NCI-H2171 (cell line): ENCODE measurements at regions not wholly inside any gene's neighbourhood (a gene's known extent, or its start where the extent isn't known, plus 50 kb on each side); places are given as distances from the start of the nearest gene placed in this dataset.
A peak's percentile ranks its signal among the peaks of the same experiment; 100 is the strongest.

Source experiments
- DNase-seq: peaks from one replicate; lab custom pipeline; 2025; lab: John Stamatoyannopoulos, UW

GRCh38 chr3:933326-933725 is 159.5 kb upstream of the CNTN6 start:
- DNase-seq, result peak; percentile 63

DNA sequence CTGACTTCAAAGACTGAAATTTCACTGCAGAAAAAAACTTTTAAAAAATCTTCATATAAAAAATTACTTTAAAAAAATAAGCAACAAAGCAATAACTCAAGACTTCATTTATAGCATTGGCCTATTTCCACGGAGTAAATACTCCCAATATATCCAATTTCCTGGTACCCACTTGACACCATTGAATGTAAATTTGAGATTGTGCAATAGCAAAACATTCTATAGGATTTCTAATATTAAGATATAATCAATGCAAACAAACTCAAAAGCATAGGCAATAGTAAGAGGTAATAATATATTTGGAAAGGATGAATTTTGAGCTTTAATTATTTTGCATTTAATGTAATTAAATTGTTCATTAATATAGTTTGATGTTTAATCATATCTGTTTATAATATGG is 148.0 kb upstream of the CNTN6 start:
- DNase-seq, result no peak

DNA sequence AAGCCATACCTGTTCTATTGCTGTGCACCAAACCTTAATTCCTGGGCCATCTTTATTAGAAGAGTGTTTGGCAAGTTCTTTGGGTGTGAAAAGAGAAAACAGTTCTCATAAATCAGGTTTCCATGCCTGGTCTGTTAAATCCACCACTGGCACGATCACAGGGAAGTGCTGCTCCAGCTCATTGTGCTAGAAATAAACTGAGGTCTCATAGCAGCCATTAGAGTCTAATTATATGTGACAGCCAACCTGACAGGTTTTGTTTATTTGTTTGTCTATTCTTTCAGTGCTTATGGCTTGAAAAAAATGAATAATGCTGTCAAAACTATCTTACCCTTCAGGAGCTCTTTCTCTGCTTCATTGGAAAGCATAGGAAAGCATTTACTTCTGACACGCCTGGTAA is 147.1 kb upstream of the CNTN6 start:
- no peak for DNase-seq

GRCh38 chr3:952906-953305 is 139.9 kb upstream of the CNTN6 start:
- DNase-seq, result no peak

DNA sequence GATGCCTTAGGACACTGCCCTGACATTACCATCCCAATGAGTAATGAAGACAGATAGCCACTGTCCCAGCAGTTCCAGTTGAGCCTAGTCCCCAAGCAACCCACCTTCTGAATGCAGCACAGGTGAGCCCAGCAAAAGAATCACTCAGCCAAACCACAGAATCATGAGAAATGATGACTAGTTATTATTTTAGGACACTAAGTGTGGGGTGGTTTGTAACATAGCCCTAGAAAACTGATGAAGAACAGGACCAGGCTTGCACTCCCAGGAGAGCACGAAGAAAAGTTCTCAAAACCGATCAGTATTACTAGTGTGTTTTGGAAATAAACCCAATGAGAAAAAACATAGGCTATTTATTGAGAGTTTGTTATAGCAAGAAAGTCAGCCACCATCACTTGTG is 129.6 kb upstream of the CNTN6 start:
- DNase-seq, result no peak

- DNase-seq, result no peak
Observed at GRCh38 chr3:963755-964154, 129.1 kb upstream of the CNTN6 start.

DNA sequence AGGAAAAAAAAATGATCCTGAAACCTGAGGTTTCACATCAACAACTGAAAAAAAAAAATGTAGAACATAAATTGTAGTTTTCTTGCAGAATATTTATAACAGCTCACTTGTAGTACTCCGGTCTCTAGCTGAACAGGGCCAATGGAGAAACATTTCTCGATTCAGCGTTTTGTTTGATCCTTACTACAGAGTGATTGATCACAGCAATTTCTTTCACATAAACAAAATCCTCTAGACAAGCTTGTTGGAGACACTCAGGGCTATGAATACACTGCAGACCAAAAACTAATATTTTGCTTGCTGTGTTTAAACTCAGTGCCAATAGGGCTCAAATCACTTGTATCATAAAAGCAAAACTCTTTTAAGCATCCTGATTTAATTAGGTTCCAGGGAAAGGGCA is 127.0 kb upstream of the CNTN6 start:
- DNase-seq, result peak; percentile 9

- peak; percentile 11 for DNase-seq
Observed at GRCh38 chr3:966341-966740, 126.5 kb upstream of the CNTN6 start.

- no peak for DNase-seq
Observed at GRCh38 chr3:973340-973739, 119.5 kb upstream of the CNTN6 start.

- no peak for DNase-seq
Observed at GRCh38 chr3:976006-976405, 116.8 kb upstream of the CNTN6 start.

DNA sequence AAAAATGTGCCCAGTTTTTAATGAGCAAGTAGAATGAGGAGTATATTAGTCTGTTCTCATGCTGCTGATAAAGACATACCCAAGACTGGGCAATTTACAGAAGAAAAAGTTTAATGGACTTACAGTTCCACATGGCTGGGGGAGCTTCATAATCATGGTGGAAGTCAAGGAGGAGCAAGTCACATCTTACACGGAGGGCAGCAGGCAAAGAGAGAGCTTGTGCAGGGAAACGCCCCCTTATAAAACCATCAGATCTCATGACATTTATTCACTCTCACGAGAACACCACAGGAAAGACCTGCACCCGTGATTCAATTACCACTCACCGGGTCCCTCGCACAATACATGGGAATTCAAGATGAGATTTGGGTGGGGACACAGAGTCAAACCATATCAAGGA is 111.7 kb upstream of the CNTN6 start:
- DNase-seq, result no peak

DNA sequence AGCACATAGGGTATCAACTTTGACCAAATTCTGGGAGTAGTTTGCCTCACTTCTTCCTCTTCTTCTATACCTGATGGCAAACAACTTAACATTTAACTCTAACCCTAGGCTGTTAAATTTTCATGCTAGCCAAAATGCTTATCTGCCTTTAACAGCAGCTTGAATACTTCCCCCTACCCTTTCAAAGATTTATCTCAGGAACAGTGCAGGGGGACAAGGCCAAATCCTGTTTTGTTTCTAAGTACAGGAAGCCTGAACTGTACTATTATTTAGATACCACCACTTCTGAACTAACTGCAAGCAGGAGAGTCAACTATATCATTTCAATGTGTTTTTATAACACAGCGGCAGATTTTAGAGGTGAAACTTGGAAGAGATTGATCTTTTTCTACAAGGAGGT is 104.0 kb upstream of the CNTN6 start:
- DNase-seq, result no peak

- no peak for DNase-seq
Observed at GRCh38 chr3:992871-993270, 100.0 kb upstream of the CNTN6 start.

GRCh38 chr3:1002010-1002409 is 90.8 kb upstream of the CNTN6 start:
- DNase-seq, result no peak

- no peak for DNase-seq
Observed at GRCh38 chr3:1007866-1008265, 85.0 kb upstream of the CNTN6 start.

DNA sequence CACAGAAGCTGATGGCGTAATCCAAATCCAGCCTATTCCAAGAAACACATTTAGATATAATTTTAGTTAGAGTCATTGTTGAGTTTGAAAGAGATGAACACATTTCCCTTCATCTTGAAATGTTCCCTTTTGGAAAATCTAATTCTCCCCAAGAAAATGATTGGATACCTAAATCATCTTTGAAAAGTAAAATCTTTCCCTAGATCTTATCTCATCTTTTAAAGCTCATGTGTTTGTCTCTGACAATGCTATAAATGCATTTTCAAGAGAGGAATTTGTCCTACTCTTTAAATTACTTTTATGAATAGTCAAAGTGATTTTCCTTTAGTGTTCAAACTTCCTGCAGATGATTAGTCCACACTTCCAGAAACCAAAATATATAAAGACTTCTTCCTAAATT is 82.6 kb upstream of the CNTN6 start:
- no peak for DNase-seq

GRCh38 chr3:1015826-1016225 is 77.0 kb upstream of the CNTN6 start:
- no peak for DNase-seq

DNA sequence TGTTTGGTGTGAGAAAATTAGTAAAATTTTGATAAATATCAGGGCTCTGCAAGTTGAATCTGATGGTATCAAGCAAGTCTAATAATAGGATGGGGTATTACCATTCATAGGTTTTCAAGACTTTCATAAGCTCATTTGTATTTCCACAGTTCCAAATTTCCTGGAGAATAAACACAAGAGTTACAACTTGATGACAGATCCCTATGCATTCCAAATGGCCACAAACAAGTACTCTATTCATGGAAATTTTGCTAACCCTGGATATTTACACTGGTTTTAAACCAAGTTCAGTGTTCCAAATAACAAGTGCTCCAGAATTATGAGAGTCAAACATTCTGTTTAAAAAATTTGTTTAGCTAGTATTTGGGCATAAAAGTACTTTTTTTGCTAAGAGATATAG is 75.0 kb upstream of the CNTN6 start:
- no peak for DNase-seq

DNA sequence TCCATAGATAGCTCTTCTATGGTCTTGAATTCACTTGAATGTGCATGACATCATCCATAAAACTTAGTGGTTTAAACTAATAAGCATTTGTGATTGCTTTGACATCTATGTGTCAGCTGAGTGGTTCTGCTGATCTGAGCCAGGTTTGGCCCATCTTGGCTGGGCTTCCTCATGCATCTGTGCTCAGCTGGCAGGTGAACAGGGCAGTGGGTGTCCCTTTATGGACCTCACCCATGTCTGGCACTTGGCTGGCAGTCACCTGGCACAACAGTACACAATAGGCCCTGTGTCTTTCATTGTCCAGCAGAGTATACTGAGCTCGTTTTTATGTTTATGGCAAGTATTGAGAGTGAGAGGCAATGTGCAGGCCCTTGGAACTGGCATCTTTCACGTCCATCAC is 73.7 kb upstream of the CNTN6 start:
- DNase-seq, result no peak

DNA sequence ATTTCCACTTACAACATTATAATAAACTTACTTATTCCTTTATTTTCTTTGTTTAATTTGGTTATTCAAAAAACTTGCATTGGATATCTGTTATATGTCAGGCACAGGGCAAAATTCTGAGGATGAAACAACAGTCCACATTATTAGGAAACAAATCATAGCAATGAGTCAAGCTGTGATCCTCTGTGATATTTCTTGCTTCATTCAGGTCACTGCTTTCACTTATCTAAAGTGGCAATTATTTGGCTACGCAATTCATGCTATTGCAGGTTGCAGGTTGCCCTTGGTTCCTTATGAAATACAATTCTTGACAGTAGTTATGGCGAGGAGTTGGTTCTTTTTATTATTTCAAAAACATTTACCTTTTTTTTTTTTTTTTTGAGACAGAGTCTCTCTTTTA is 66.4 kb upstream of the CNTN6 start:
- DNase-seq, result no peak

DNA sequence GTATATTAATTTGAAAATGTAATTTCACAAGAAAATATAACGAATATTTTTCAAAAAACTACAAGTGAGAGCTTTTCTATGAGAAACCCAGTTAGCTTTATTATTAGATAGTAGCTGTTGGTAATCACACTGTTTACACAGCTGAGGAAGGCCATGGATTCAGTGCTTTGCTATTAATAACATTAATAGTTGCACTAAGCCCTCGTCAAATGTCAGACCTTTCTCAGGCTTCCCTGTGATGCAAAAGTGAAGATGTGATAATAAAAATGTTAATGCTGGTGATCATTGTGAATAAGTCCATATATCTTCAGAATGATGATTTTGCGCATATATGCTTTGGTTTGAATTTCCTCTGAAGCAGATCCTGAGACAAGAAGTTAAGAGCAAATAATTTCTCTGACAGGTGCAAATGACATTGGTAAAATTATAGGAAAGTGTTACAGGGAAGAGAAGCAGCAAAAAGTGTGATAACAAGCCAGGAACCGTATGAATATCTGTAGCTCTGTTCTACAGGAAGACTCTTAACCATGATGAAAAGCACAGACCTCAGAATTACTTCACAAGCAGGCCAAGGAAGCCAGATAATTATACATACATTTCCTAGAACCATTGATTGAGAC is 56.5 kb upstream of the CNTN6 start:
- DNase-seq, result no peak

- DNase-seq, result no peak
Observed at GRCh38 chr3:1037631-1038030, 55.2 kb upstream of the CNTN6 start.
